PC-3 (cell line): ENCODE measurements at regions not wholly inside any gene's neighbourhood (a gene's known extent, or its start where the extent isn't known, plus 50 kb on each side); places are given as distances from the start of the nearest gene placed in this dataset.

Experiments used
- EZH2 ChIP-seq: fragments of 300-600 bp; sonication (generic); IDR thresholded peaks from one replicate; pipeline ENCODE4 v1.6.1; 2017; ENCODE audit warnings: antibody characterized with exemption, mild to moderate bottlenecking, low read length; ENCODE audit not compliant: unreplicated experiment
- EZH2phosphoT487 ChIP-seq: fragments of 300-600 bp; sonication (generic); IDR thresholded peaks from 2 replicates; pipeline ENCODE4 v1.6.1; 2018; ENCODE audit warnings: mild to moderate bottlenecking, antibody characterized with exemption, low read length, borderline replicate concordance
- TF ChIP-seq, protein P1 (sequence below): fragments of 300-600 bp; sonication (generic); conservative IDR thresholded peaks from 2 replicates; pipeline ENCODE4 v1.5.1; 2017; ENCODE audit warnings: antibody characterized with exemption, low read depth, mild to moderate bottlenecking, low read length

DNA sequence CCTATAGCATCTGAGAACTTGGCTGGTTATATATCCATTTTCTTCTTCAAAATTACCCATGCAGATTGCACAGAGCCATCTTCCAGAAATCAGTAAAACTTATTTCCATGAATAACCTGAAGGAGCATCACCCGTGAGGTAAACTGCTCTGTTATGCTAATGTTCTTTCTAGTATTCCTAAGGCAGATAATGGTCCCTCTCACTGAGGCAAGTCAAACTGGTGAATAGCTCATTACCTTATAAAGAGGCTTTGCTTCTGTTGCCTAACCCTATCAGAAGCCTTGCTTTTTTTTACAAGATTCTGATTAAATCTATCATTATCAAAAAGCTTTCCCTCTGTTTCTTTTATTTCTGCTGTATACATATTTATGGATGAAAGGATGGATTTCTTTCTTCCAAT, 307.6 kb upstream of the FLRT2 start:
- TF ChIP-seq, protein P1, sequence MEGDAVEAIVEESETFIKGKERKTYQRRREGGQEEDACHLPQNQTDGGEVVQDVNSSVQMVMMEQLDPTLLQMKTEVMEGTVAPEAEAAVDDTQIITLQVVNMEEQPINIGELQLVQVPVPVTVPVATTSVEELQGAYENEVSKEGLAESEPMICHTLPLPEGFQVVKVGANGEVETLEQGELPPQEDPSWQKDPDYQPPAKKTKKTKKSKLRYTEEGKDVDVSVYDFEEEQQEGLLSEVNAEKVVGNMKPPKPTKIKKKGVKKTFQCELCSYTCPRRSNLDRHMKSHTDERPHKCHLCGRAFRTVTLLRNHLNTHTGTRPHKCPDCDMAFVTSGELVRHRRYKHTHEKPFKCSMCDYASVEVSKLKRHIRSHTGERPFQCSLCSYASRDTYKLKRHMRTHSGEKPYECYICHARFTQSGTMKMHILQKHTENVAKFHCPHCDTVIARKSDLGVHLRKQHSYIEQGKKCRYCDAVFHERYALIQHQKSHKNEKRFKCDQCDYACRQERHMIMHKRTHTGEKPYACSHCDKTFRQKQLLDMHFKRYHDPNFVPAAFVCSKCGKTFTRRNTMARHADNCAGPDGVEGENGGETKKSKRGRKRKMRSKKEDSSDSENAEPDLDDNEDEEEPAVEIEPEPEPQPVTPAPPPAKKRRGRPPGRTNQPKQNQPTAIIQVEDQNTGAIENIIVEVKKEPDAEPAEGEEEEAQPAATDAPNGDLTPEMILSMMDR, result no peak
- no peak for TF ChIP-seq EZH2phosphoT487
- TF ChIP-seq EZH2, result no peak
